RWPE1 (cell line): ENCODE measurements at regions not wholly inside any gene's neighbourhood (a gene's known extent, or its start where the extent isn't known, plus 50 kb on each side); places are given as distances from the start of the nearest gene placed in this dataset.

Experiments
- CTCF ChIA-PET: fragments of 350-600 bp; sonication (Branson Sonifier 250); formaldehyde crosslinking; extraction: SDS; loops from one replicate; lab custom pipeline; 2021; lab: Yijun Ruan, JAX
- POLR2A ChIA-PET: fragments of 400-600 bp; formaldehyde crosslinking; extraction: SDS; loops from one replicate; lab custom pipeline; 2020; ENCODE audit warnings: antibody characterized with exemption; ENCODE audit not compliant: low non-redundant PET; lab: Yijun Ruan, JAX
- DNase-seq: peaks from one replicate; pipeline ENCODE4 v3.0.0; 2012; ENCODE audit warnings: low spot score
- H3K27ac ChIP-seq: fragments of 450-650 bp; 2 replicates; pipeline ENCODE4 v1.5.1; 2017
- TF ChIP-seq, protein P1 (sequence below): fragments of 450-650 bp; conservative IDR thresholded peaks from 2 replicates; pipeline ENCODE4 v1.5.1; 2017; ENCODE audit warnings: low read depth, mild to moderate bottlenecking

DNA sequence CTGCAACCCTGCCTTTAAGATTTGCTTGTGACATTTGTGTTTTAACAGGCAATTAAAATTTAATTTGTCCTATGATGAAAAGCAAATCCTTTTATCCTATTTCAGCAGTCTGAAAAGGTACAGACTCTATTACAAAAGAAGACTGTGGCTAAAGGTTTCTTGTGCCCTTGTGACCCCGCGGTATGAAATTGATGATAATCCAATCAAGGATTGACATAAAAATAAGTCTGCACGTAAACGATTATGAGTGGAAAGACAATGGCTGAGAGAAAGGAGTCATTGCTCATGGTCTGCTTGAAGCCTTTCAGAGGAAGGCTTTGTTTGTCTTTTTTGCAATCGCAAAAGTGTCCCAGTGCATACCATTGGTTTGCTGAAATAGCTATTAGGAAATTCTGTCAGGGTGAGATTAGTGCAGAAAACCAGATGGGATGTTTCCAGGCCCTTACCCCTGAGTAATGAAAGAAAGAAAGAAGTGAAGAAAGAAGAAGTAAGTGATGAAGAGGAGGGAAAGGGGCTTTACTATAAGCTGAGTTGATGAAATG lies 867.8 kb upstream of the CDH8 start:
- POLR2A ChIA-PET = no interaction called here
- CTCF ChIA-PET = no interaction called here
- no peak for DNase-seq

DNA sequence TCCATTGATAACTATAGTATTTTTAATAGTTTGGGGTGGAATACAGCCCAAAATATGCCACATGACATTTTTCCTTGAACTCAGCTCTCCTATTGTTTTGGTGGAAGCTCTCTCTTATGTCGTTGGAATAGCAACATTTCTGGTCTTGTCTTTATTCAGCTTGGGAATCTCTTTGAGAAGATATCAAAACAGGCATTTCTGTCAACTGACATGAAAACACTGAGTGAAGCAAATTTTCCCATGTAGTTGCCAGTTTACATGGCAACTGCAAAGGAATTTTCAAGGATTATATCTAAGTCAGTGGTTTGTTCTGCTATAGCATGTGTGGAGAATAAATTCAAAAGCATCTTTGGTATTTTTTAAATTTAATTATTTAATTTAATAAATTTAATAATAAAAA lies 863.5 kb upstream of the CDH8 start:
- ChIA-PET CTCF (no interaction called here), POLR2A (no interaction called here)
- TF ChIP-seq, protein P1, sequence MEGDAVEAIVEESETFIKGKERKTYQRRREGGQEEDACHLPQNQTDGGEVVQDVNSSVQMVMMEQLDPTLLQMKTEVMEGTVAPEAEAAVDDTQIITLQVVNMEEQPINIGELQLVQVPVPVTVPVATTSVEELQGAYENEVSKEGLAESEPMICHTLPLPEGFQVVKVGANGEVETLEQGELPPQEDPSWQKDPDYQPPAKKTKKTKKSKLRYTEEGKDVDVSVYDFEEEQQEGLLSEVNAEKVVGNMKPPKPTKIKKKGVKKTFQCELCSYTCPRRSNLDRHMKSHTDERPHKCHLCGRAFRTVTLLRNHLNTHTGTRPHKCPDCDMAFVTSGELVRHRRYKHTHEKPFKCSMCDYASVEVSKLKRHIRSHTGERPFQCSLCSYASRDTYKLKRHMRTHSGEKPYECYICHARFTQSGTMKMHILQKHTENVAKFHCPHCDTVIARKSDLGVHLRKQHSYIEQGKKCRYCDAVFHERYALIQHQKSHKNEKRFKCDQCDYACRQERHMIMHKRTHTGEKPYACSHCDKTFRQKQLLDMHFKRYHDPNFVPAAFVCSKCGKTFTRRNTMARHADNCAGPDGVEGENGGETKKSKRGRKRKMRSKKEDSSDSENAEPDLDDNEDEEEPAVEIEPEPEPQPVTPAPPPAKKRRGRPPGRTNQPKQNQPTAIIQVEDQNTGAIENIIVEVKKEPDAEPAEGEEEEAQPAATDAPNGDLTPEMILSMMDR = no peak

More for the DNA sequence above, 867.8 kb upstream of the CDH8 start:
- no peak overlapping the region for H3K27ac ChIP-seq
- TF ChIP-seq, protein P1 = no peak

DNA sequence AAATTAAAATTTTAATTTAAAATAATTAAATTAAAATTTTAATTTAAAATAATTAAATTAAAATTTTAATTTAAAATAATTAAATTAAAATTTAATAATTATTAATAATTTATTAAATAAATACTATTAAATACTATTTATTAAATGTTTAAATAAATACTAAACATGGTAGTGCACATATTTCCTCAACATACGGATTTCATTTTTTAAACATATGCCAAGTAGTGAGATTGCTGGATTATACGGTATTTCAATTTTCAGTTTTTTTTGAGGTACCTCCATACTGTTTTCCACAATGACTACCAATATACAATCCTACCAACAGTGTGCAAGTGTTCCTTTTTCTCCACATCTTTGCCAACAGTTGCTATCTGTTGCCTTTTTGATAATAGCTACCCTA lies 852.9 kb upstream of the CDH8 start:
- H3K27ac ChIP-seq = no peak overlapping the region
- POLR2A ChIA-PET = no interaction called here
- TF ChIP-seq, protein P1 = no peak

More for the DNA sequence above, 863.5 kb upstream of the CDH8 start:
- H3K27ac ChIP-seq = no peak overlapping the region
- no peak for DNase-seq

DNA sequence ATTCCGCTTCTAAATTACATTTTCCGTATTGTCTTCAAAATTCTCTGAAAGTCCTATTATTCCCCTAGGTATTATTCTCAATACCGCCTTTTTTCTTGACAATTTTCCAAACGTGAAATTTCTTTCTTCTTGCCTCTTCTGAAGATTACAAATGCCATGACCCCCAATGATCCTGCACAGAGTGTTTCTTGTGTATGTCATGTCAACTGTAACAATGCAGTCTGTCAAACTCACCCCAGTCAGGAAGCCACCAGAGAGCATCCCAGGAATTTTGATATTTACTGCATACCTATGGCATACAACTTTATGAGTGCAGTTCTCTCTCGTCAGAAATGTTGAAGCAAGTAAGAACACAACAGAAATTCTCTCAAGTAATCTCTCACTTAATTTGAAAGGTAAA lies 847.3 kb upstream of the CDH8 start:
- ChIA-PET CTCF (no interaction called here), POLR2A (no interaction called here)
- TF ChIP-seq, protein P1 = no peak
- DNase-seq = no peak
- H3K27ac ChIP-seq = no peak overlapping the region

More for the DNA sequence above, 852.9 kb upstream of the CDH8 start:
- DNase-seq = no peak
- CTCF ChIA-PET = no interaction called here

DNA sequence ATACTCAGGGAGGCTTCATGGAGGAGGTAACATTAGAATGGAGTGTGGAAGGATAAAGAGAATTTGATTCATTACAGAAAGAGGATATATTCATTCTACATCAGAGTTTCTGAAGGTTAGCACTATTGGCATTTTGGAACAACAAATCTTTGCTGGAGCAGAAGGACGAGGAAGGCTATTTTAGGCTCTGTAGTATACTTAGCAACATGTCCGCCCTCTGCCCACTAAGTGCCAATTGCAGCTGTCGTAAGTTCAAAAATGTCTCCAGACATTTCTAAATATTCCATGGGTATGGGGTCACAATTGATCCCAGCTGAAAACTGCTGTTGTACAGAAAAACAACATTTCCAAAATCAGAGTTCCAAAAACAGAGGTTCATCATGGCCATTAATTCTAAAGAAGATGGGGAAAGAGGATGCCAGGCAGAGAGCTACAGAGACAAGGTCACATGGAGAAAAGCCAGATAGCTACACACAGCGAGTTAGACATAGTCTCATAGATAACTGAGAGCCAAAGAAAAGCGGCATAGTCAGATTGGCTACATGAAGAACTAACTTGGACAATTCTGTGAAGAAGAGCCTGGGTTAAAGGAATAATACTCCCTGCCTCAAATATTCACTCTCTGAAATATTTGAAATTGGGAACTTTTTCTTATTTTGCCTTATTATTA lies 846.4 kb upstream of the CDH8 start:
- no peak for DNase-seq
- TF ChIP-seq, protein P1 = no peak
- POLR2A ChIA-PET = no interaction called here
- no peak overlapping the region for H3K27ac ChIP-seq
- CTCF ChIA-PET = no interaction called here

DNA sequence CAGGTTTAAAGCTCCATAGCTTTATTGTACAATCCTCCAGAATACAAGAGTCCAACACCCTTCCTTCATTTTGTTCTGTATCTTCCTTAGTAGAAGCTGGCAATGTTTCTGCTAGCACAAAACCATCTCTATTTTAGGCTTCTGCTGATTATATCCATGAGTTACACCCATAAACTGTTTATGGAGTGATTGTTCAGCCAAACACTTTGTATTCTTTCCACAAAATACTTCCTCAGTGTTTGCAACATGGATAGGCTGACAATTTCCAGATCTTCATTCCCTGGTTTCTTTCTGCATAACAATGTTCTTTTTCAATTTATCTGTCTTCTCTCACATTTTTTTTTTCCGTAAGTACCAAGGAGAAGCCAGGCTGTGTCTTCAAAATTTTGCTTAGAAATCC lies 839.9 kb upstream of the CDH8 start:
- POLR2A ChIA-PET = no interaction called here
- DNase-seq = no peak
- no peak overlapping the region for H3K27ac ChIP-seq
- CTCF ChIA-PET = no interaction called here
- TF ChIP-seq, protein P1 = no peak
